WTC11 (cell line): ENCODE measurements at regions not wholly inside any gene's neighbourhood (a gene's known extent, or its start where the extent isn't known, plus 50 kb on each side); places are given as distances from the start of the nearest gene placed in this dataset.

Experiments used
- E2F4 ChIP-seq: sonication (generic); formaldehyde crosslinking; IDR thresholded peaks from 2 replicates; pipeline ENCODE4 v1.8.1; 2022; ENCODE audit warnings: low read depth, mild to moderate bottlenecking, moderate library complexity, missing genetic modification reagents, borderline replicate concordance
- FOXK1 ChIP-seq: sonication (generic); formaldehyde crosslinking; IDR thresholded peaks from 2 replicates; pipeline ENCODE4 v1.8.0; 2022; ENCODE audit warnings: mild to moderate bottlenecking, moderate library complexity, missing genetic modification reagents
- TCF7 ChIP-seq: sonication (generic); formaldehyde crosslinking; IDR thresholded peaks from 2 replicates; pipeline ENCODE4 v1.8.0; 2022; ENCODE audit warnings: mild to moderate bottlenecking, low read depth, missing genetic modification reagents, moderate library complexity
- TF ChIP-seq, protein P1 (sequence below): fragments of 200-600 bp; IDR thresholded peaks from 2 replicates; pipeline ENCODE4 v1.8.0; 2022; ENCODE audit warnings: antibody characterized with exemption
- TF ChIP-seq, protein P2 (sequence below): sonication (generic); formaldehyde crosslinking; IDR thresholded peaks from 2 replicates; pipeline ENCODE4 v1.8.0; 2022; ENCODE audit warnings: mild to moderate bottlenecking, missing genetic modification reagents

DNA sequence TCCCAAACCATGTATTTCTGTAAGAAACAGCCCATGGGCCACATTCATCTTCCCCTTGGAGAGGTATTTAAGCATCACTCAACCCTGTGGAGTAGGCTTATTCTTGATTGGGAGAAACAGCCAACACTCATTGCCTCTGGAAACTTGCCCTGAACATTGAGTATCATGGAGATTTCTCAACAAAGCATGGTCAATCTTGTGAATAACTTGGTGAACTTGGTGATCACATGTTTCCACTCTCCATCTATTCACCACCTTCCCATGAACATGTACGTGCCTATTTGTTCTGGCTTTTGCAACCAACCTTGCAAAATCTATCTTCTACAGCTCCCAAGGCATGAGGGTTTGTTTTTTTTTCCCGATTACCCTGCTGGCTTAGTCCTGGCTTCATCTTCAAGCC is 163.2 kb downstream of the PAH start:
- TF ChIP-seq FOXK1 (CRISPR knock-in tag): no peak
- TF ChIP-seq, protein P1, sequence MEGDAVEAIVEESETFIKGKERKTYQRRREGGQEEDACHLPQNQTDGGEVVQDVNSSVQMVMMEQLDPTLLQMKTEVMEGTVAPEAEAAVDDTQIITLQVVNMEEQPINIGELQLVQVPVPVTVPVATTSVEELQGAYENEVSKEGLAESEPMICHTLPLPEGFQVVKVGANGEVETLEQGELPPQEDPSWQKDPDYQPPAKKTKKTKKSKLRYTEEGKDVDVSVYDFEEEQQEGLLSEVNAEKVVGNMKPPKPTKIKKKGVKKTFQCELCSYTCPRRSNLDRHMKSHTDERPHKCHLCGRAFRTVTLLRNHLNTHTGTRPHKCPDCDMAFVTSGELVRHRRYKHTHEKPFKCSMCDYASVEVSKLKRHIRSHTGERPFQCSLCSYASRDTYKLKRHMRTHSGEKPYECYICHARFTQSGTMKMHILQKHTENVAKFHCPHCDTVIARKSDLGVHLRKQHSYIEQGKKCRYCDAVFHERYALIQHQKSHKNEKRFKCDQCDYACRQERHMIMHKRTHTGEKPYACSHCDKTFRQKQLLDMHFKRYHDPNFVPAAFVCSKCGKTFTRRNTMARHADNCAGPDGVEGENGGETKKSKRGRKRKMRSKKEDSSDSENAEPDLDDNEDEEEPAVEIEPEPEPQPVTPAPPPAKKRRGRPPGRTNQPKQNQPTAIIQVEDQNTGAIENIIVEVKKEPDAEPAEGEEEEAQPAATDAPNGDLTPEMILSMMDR: no peak
- TF ChIP-seq TCF7 (CRISPR knock-in tag): no peak
- TF ChIP-seq, protein P2, sequence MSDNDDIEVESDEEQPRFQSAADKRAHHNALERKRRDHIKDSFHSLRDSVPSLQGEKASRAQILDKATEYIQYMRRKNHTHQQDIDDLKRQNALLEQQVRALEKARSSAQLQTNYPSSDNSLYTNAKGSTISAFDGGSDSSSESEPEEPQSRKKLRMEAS: no peak
- no peak for TF ChIP-seq E2F4 (CRISPR knock-in tag)
